HG03378 (cell line): ENCODE measurements at regions not wholly inside any gene's neighbourhood (a gene's known extent, or its start where the extent isn't known, plus 50 kb on each side); places are given as distances from the start of the nearest gene placed in this dataset.

Source experiments
- ATAC-seq: cut with Tn5 transposase; IDR thresholded peaks from one replicate; pipeline ENCODE4 v1.9.1; 2021; ENCODE audit warnings: mild to moderate bottlenecking, moderate library complexity; ENCODE audit not compliant: unreplicated experiment

GRCh38 chr9:88811511-88811910 is 179.8 kb upstream of the S1PR3 start:
- no peak for ATAC-seq

GRCh38 chr9:88812938-88813637 is 178.2 kb upstream of the S1PR3 start:
- no peak for ATAC-seq

GRCh38 chr9:88813638-88814209 is 177.5 kb upstream of the S1PR3 start:
- ATAC-seq, result no peak

GRCh38 chr9:88814577-88814976 is 176.7 kb upstream of the S1PR3 start:
- ATAC-seq, result no peak

- no peak for ATAC-seq
Observed at GRCh38 chr9:88816141-88816540, 175.1 kb upstream of the S1PR3 start.

GRCh38 chr9:88816591-88816990 is 174.7 kb upstream of the S1PR3 start:
- ATAC-seq, result no peak

GRCh38 chr9:88817628-88818027 is 173.6 kb upstream of the S1PR3 start:
- no peak for ATAC-seq

GRCh38 chr9:88818495-88819201 is 172.6 kb upstream of the S1PR3 start:
- no peak for ATAC-seq

GRCh38 chr9:88819476-88819875 is 171.8 kb upstream of the S1PR3 start:
- no peak for ATAC-seq

GRCh38 chr9:88820055-88820454 is 171.2 kb upstream of the S1PR3 start:
- no peak for ATAC-seq

GRCh38 chr9:88821033-88821745 is 170.1 kb upstream of the S1PR3 start:
- ATAC-seq, result no peak

- ATAC-seq, result no peak
Observed at GRCh38 chr9:88821746-88822106, 169.5 kb upstream of the S1PR3 start.

GRCh38 chr9:88824711-88825110 is 166.6 kb upstream of the S1PR3 start:
- ATAC-seq, result no peak

- ATAC-seq, result no peak
Observed at GRCh38 chr9:88826181-88826580, 165.1 kb upstream of the S1PR3 start.

- no peak for ATAC-seq
Observed at GRCh38 chr9:88826771-88827181, 164.5 kb upstream of the S1PR3 start.

GRCh38 chr9:88828018-88828417 is 163.2 kb upstream of the S1PR3 start:
- ATAC-seq, result no peak

GRCh38 chr9:88828492-88828974 is 162.7 kb upstream of the S1PR3 start:
- ATAC-seq, result no peak

- peak; percentile 93 for ATAC-seq
Observed at GRCh38 chr9:88829276-88829675, 162.0 kb upstream of the S1PR3 start.

- ATAC-seq, result no peak
Observed at GRCh38 chr9:88831713-88832407, 159.4 kb upstream of the S1PR3 start.

- ATAC-seq, result no peak
Observed at GRCh38 chr9:88833946-88834345, 157.3 kb upstream of the S1PR3 start.

- peak; percentile 99 for ATAC-seq
Observed at GRCh38 chr9:88835038-88835466, 156.2 kb upstream of the S1PR3 start.
